Stimulated activated CD4-positive, alpha-beta T cell treated with anti-CD3 and anti-CD28 coated beads, Interleukin-4, amount 100 ng/mL, for 4 hours (primary cell): ENCODE measurements at regions not wholly inside any gene's neighbourhood (a gene's known extent, or its start where the extent isn't known, plus 50 kb on each side); places are given as distances from the start of the nearest gene placed in this dataset.
"Not testable (repeated sequence)": the region's sequence is repeated elsewhere in the genome, so short reads cannot be mapped to it uniquely, and the experiment has no call there.

ENCODE experiments used
- DNase-seq, 2 experiments: peaks; one replicate each; pipeline ENCODE4 v3.0.0-alpha.2; 2020

GRCh38 chr17:68700421-68700820, 99.3 kb upstream of the FAM20A start:
- no peak for DNase-seq

GRCh38 chr17:68699936-68700335, 98.8 kb upstream of the FAM20A start:
- no peak for DNase-seq

GRCh38 chr17:68698746-68699145, 97.6 kb upstream of the FAM20A start:
- DNase-seq: no peak

GRCh38 chr17:68697850-68698361, 96.7 kb upstream of the FAM20A start:
- DNase-seq: no peak

GRCh38 chr17:68695659-68696058, 94.5 kb upstream of the FAM20A start:
- DNase-seq: no peak

- no peak for DNase-seq
These were observed 93.8 kb upstream of the FAM20A start for GRCh38 chr17:68694791-68695485.

- DNase-seq: no peak
These were observed 92.7 kb upstream of the FAM20A start for GRCh38 chr17:68693896-68694295.

GRCh38 chr17:68693466-68693865, 92.3 kb upstream of the FAM20A start:
- DNase-seq: no peak

GRCh38 chr17:68686108-68686988, 85.2 kb upstream of the FAM20A start:
- no peak for DNase-seq

GRCh38 chr17:68684949-68685357, 83.8 kb upstream of the FAM20A start:
- no peak for DNase-seq

GRCh38 chr17:68682903-68683302, 81.7 kb upstream of the FAM20A start:
- no peak for DNase-seq

- no peak for DNase-seq
These were observed 78.7 kb upstream of the FAM20A start for GRCh38 chr17:68679882-68680281.

GRCh38 chr17:68676856-68677255, 75.7 kb upstream of the FAM20A start:
- DNase-seq: no peak

- DNase-seq: no peak
These were observed 74.6 kb upstream of the FAM20A start for GRCh38 chr17:68675723-68676122.

- DNase-seq: no peak
These were observed 73.1 kb upstream of the FAM20A start for GRCh38 chr17:68674029-68674925.

- no peak for DNase-seq
These were observed 70.0 kb upstream of the FAM20A start for GRCh38 chr17:68670967-68671693.

- DNase-seq: not testable (repeated sequence)
These were observed 65.3 kb upstream of the FAM20A start for GRCh38 chr17:68666438-68666837.

- DNase-seq: no peak
These were observed 64.2 kb upstream of the FAM20A start for GRCh38 chr17:68665373-68665772.

GRCh38 chr17:68662479-68662878, 61.3 kb upstream of the FAM20A start:
- DNase-seq: no peak

- no peak for DNase-seq
These were observed 60.9 kb upstream of the FAM20A start for GRCh38 chr17:68662037-68662432.

- DNase-seq: no peak
These were observed 60.3 kb upstream of the FAM20A start for GRCh38 chr17:68661265-68662036.
